ENCODE measurements at regions not wholly inside any gene's neighbourhood (a gene's known extent, or its start where the extent isn't known, plus 50 kb on each side); places are given as distances from the start of the nearest gene placed in this dataset.
"Not testable (repeated sequence)": the region's sequence is repeated elsewhere in the genome, so short reads cannot be mapped to it uniquely, and the experiment has no call there.

- no peak for DNase-seq
- in situ Hi-C loops (cut with MboI; ENCODE audit: low pct_unique_long_range_greater_than_20kb, low sequenced_read_pairs): no loop called here
These were observed 1062.8 kb upstream of the ACO1 start for GRCh38 chr9:31321686-31322085.

GRCh38 chr9:31323726-31324444, 1060.6 kb upstream of the ACO1 start:
- in situ Hi-C loops (cut with MboI; ENCODE audit: low pct_unique_long_range_greater_than_20kb, low sequenced_read_pairs): no loop called here
- no peak for DNase-seq

DNA sequence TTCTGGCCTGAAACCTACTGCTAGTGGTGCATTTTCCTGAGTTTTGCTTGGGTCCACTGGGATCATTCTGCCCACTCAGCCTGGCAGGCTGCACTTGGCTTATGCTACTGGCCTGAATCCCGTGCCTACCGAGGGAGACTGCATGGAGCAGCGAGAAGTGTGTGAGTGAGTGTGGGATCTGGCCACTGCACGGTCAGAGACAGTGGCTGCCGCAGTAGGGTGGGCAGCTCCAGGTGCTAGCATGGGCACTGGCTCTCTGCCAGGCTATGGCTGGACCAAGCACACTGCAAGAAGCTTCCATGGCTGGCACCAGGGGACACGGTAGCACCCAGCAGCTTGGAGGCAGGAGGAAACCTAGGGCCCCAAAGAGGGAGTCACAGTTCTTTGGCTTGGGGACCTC, 1058.7 kb upstream of the ACO1 start:
- in situ Hi-C loops (cut with MboI; ENCODE audit: low pct_unique_long_range_greater_than_20kb, low sequenced_read_pairs): no loop called here
- no peak for DNase-seq

GRCh38 chr9:31326883-31327282, 1057.6 kb upstream of the ACO1 start:
- in situ Hi-C loops (cut with MboI; ENCODE audit: low pct_unique_long_range_greater_than_20kb, low sequenced_read_pairs); DNase-seq: not testable (repeated sequence)

DNA sequence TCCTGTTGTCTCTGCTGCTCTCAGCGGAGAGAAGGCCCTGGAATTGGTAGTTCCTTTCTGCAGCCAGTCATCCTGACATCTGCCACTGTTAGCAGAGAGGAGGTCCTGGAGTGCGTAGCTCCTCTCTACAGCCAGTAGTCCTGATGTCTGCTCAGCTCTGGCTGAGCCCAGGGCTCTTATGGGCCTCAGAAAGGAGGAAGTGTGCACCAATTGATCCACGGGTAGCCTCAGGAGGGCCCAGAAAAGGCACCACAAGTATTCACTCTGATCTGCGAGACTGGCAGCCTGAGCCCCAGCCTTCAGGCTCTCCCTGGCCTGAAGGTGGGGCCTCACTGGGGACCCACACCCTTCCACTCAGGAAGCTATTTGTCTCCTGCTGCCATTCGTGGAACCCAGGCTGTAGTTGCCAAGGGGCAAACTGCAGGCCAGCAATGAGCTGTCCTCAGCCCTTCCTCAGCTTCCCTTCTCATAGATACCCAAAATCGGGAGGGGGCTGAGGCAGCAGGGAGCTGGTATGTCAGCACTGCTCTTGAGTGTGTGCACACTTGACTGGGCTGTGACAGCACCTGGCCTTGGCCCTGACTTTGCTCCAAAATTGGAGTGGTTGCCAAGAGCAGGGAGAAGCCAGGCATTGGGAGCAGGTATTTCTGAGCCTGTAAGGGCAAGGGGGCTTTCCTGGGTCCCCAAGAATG, 1049.5 kb upstream of the ACO1 start:
- in situ Hi-C loops (cut with MboI; ENCODE audit: low pct_unique_long_range_greater_than_20kb, low sequenced_read_pairs): no loop called here
- DNase-seq: no peak

GRCh38 chr9:31335529-31336234, 1048.8 kb upstream of the ACO1 start:
- in situ Hi-C loops (cut with MboI; ENCODE audit: low pct_unique_long_range_greater_than_20kb, low sequenced_read_pairs): no loop called here
- no peak for DNase-seq

DNA sequence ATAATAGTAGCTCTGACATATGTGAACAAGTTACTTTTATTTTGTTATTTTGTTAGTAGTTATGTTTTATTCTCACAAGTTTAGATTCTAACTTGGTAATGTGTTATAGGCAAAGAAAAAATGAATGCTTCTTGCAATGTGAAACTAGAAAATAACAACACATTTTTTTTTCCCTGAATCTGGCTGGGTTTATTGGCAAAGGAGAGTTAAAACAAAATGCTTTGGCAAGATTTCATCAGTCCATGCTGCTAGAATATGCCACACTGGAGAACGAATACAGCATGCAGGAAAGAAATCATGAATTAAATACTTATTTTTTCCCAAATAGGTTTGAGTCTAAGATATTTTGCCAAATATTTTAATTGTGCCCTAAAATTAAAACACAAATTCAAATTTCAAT, 1048.1 kb upstream of the ACO1 start:
- in situ Hi-C loops (cut with MboI; ENCODE audit: low pct_unique_long_range_greater_than_20kb, low sequenced_read_pairs): no loop called here
- DNase-seq: no peak

DNA sequence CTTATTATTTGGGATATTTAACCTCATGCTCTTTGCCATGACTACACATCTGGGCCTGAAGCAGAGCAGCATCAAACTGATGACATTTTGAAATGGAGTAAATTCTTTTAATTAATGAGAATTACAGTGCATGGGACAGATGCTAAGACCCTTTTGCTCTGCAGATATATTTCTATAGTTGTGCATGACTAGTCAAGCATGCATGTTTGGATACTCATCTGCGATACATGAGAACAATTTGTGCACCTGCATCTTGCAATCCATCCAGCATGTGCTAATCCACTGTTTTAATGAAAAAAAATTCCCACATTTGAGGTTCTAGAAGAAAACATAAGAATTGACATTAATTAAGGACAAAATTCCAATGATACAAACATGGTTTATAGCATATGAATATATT, 1047.6 kb upstream of the ACO1 start:
- in situ Hi-C loops (cut with MboI; ENCODE audit: low pct_unique_long_range_greater_than_20kb, low sequenced_read_pairs): no loop called here
- DNase-seq: no peak

DNA sequence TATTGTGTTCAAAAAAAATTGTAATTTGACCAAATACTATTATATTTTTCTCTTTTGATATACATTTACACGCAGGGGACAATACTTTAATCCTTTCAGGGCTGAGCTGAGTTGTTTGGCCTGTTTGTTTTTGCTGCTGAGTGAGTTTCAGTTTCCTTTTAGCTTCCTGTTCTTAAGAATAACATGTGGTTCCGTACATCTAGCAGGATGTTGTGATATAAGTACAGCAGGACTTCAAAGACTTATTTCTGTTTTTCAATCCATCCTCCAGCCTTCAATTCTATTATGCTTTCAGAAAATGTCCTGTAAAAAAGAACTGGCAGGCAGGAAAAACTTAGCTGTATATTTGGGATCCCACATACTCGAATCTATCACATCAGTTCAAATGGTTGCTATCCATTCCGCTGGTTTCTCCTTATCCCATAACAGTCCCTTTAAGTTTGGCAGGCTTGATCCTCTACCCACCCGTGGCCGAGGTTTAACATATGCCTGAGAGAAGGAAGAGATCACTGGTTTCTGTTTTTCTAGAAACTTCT, 1037.3 kb upstream of the ACO1 start:
- in situ Hi-C loops (cut with MboI; ENCODE audit: low pct_unique_long_range_greater_than_20kb, low sequenced_read_pairs): no loop called here
- peak; percentile 4 for DNase-seq

DNA sequence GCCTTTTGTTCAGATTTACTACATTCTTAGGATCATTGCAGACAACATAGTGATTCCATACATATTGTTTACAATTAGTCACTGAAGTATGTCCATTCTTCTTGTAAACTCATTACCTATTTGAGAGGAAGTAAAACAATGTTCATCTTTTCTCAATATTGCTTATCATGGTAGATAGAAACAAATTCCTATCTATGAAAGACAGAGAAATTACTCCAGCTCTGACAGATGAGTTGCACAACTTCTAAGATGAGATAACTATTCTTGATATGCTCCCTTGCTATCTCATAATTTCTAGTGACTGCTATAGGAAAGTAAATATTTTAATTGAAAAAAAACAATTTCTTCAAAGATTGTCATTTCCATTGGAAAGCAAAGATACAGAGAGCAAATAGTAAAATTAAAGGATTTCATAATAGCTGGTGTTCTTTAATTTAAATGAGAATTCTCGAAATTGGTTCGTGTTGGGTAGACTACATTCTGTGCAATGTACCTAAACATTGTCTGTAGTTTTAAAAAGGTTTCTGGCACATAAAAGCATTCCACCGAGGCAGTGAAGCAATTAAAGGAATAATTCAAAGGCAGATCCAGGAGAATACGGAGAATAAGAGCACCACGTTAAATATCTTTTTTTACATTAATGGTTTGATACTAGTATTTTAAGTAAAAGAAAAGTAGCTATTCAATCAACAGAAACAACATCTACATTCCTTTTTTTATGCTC, 1029.1 kb upstream of the ACO1 start:
- in situ Hi-C loops (cut with MboI; ENCODE audit: low pct_unique_long_range_greater_than_20kb, low sequenced_read_pairs): no loop called here
- no peak for DNase-seq

DNA sequence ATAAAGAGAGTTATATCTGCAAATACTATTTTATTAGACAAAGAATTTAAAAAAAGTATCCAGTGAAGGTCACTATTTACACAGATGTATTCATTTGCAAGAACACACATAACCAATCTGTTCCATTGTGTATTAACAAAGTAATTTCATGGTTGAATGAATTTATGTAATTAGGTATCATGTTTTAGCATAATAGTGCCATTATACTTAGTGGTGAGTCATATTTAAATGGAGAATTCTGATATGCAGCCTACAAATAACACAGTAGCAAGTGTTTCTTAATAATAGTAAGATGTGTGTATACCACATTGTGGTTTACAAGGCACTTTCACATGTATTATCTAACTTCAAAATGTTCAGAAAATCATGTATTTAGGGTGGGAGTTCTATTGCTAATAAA, 1028.5 kb upstream of the ACO1 start:
- in situ Hi-C loops (cut with MboI; ENCODE audit: low pct_unique_long_range_greater_than_20kb, low sequenced_read_pairs): no loop called here
- DNase-seq: no peak

DNA sequence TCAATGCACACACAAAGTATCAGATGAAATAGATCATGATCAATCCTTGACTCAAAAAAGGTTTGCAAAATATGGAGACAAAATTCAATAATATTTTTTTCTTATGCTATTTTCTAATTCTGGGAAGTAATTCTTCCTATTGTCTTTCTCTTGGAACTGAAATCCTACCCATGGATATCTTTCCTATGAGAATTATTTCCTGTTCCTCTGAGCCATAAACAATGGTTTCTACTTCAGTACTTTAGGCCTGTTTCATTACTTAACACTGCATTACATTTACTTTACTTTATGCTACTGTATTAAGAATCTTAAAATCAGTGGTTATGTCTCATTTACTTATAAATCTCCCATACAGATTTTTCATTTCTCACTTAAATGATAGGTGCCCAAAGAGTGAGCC, 1025.4 kb upstream of the ACO1 start:
- in situ Hi-C loops (cut with MboI; ENCODE audit: low pct_unique_long_range_greater_than_20kb, low sequenced_read_pairs): no loop called here
- DNase-seq: no peak

DNA sequence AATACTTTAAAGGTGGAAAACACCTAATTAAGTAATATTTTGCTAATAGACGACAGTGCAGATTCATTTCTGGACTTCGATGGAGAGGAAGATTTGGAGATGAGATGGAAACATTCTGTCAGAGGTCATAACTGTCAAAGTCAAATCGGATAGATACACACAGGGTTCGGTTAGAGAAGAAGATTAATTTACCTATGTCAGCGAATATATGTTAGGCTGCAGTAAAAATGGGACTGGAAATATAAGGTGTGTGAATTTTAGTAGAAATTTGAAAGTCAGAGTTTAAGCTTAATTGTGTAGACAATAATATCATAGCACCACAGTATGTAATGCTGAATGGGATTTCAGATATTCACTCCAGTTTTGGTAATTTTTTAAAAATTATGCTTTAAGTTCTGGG, 1020.3 kb upstream of the ACO1 start:
- no peak for DNase-seq
- in situ Hi-C loops (cut with MboI; ENCODE audit: low pct_unique_long_range_greater_than_20kb, low sequenced_read_pairs): no loop called here

- in situ Hi-C loops (cut with MboI; ENCODE audit: low pct_unique_long_range_greater_than_20kb, low sequenced_read_pairs): no loop called here
- no peak for DNase-seq
These were observed 1011.5 kb upstream of the ACO1 start for GRCh38 chr9:31372799-31373587.

- in situ Hi-C loops (cut with MboI; ENCODE audit: low pct_unique_long_range_greater_than_20kb, low sequenced_read_pairs): no loop called here
These were observed 1007.1 kb upstream of the ACO1 start for GRCh38 chr9:31377358-31377757.

DNA sequence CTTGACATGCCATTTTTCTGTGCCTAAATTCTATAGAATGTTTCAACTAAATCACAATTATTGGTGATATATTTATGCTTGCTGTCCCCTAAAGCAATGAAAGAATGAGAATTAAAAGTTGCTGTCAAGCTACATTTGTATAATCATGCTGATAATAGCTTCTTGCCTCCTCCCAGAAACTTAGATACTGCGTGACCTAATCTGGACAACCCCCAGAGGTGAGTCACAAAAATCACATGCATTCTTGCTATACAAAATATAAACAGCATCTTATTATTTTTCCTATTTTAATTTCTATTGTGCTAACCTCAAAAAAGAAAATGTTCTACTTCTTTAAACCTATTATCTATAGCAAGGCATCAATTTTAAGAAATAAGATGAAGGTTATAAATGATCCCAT, 995.8 kb upstream of the ACO1 start:
- no peak for DNase-seq
- in situ Hi-C loops (cut with MboI; ENCODE audit: low pct_unique_long_range_greater_than_20kb, low sequenced_read_pairs): no loop called here

More at GRCh38 chr9:31377358-31377757, 1007.1 kb upstream of the ACO1 start:
- DNase-seq: no peak

DNA sequence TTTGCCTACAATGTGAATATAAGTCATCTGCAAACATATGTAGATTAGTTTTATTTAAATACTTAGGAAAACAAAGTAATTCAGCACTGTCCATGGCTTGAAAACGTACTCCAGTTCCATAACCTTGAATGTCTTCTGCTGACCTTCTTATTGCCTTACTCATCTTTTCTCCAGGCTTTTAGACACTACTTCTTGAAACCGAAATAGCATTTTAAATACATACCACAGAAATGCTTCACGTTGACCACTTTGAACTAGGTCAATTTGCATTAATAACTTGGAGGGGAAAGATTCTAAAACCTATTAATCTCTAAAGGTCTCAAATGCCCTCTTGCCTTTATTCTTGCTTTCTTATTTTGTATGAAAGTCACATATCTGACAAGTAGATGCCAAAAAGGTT, 995.4 kb upstream of the ACO1 start:
- DNase-seq: no peak
- in situ Hi-C loops (cut with MboI; ENCODE audit: low pct_unique_long_range_greater_than_20kb, low sequenced_read_pairs): no loop called here

DNA sequence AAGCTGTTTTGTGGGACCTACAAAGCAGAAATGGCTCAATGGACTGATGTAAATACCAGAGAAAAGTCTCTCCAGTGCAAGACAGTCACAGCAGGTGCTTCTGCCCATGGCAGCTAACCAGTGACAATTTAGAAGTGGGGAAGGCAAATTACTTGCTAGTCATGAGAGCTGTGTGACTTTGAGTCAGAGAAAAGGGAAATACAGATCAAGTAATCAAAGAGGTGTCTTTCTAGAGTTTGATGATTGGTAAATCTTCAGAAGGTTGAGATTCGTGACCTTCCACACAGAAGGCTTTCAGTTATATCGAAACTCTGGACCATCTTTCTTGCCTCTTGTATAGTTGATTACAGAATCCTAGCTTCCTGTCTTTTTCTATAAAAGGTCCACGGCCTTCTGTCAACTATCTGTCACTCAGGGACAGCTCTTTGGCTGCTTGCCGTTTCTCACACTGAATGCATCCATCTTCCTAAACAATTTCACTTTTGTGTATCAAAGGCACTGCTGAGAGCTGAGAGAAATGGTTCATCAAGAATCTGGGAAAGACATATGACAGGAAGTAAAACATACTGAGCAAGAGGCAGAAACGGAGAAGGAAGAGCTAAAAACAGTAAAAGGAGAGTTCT, 993.9 kb upstream of the ACO1 start:
- no peak for DNase-seq
- in situ Hi-C loops (cut with MboI; ENCODE audit: low pct_unique_long_range_greater_than_20kb, low sequenced_read_pairs): no loop called here
